ENCODE measurements at regions not wholly inside any gene's neighbourhood (a gene's known extent, or its start where the extent isn't known, plus 50 kb on each side); places are given as distances from the start of the nearest gene placed in this dataset.

- no peak for DNase-seq (ENCODE audit: low spot score)
- H3K9ac ChIP-seq (ENCODE audit: low read depth in 1 of 2, low read length in 2 of 2): no peak overlapping the region
- H3K27ac ChIP-seq (ENCODE audit: low read depth in 1 of 2, low read length in 2 of 2): no peak overlapping the region
- TF ChIP-seq JUND (IDR thresholded peaks at IDR 0.05) (no peak), FOXA2 (IDR thresholded peaks at IDR 0.05) (no peak), RXRA (IDR thresholded peaks at IDR 0.05) (no peak), GABPA (IDR thresholded peaks at IDR 0.05 in 1 of 2, conservative IDR thresholded peaks at IDR 0.05 in 1 of 2) (no peak), FOXA1 (IDR thresholded peaks at IDR 0.05) (no peak), YY1 (IDR thresholded peaks at IDR 0.05) (no peak), HNF4G (IDR thresholded peaks at IDR 0.05) (no peak), HNF4A (conservative IDR thresholded peaks at IDR 0.05) (no peak), MAX (IDR thresholded peaks at IDR 0.05) (no peak)
- no peaks in the 10 kb centered on the region for H3K36me3 ChIP-seq (ENCODE audit: control insufficient read depth in 4 of 4, insufficient read depth in 3 of 4, low read depth in 1 of 4, low read length in 3 of 4)
- 48% methylated on average over 2 of the region's 2 CpGs for WGBS
- H3K4me3 ChIP-seq (ENCODE audit: low read depth in 1 of 3, low read length in 3 of 3): no peak overlapping the region
- H3K4me1 ChIP-seq (ENCODE audit: control insufficient read depth in 4 of 4, insufficient read depth in 4 of 4, low read length in 3 of 4): no peaks in the 10 kb centered on the region
- H3K9me3 ChIP-seq (ENCODE audit: control insufficient read depth in 4 of 4, low read length in 3 of 4): peaks cover 0 to 4% (median 1%) of the 10 kb centered on the region in 4 donors
- H3K27me3 ChIP-seq (ENCODE audit: control insufficient read depth in 4 of 4, insufficient read depth in 4 of 4, low read length in 3 of 4): no peaks in the 10 kb centered on the region
These were observed 610.0 kb downstream of the MAT2B start for GRCh38 chr5:164115420-164115819.

- Histone ChIP-seq H3K4me3 (ENCODE audit: low read depth in 1 of 3, low read length in 3 of 3) (no peak overlapping the region), H3K9me3 (ENCODE audit: control insufficient read depth in 4 of 4, low read length in 3 of 4) (peaks cover 0 to 4% (median 1%) of the 10 kb centered on the region in 4 donors), H3K9ac (ENCODE audit: low read depth in 1 of 2, low read length in 2 of 2) (no peak overlapping the region), H3K36me3 (ENCODE audit: control insufficient read depth in 4 of 4, insufficient read depth in 3 of 4, low read depth in 1 of 4, low read length in 3 of 4) (no peaks in the 10 kb centered on the region), H3K27ac (ENCODE audit: low read depth in 1 of 2, low read length in 2 of 2) (no peak overlapping the region), H3K4me1 (ENCODE audit: control insufficient read depth in 4 of 4, insufficient read depth in 4 of 4, low read length in 3 of 4) (no peaks in the 10 kb centered on the region), H3K27me3 (ENCODE audit: control insufficient read depth in 4 of 4, insufficient read depth in 4 of 4, low read length in 3 of 4) (no peaks in the 10 kb centered on the region)
- WGBS: 62% methylated on average over 7 of the region's 7 CpGs
- no peak for TF ChIP-seq HNF4A (conservative IDR thresholded peaks at IDR 0.05)
- TF ChIP-seq CTCF (IDR thresholded peaks at IDR 0.05; ENCODE audit: low read depth, low read length, missing input control): no peak
- TF ChIP-seq ATF3 (IDR thresholded peaks at IDR 0.05): no peak
- TF ChIP-seq TAF1 (conservative IDR thresholded peaks at IDR 0.05): no peak
- no peak for TF ChIP-seq RXRA (IDR thresholded peaks at IDR 0.05)
- TF ChIP-seq GABPA (IDR thresholded peaks at IDR 0.05 in 1 of 2, conservative IDR thresholded peaks at IDR 0.05 in 1 of 2): no peak
- no peak for TF ChIP-seq YY1 (IDR thresholded peaks at IDR 0.05)
- no peak for TF ChIP-seq HNF4G (IDR thresholded peaks at IDR 0.05)
- TF ChIP-seq RAD21 (IDR thresholded peaks at IDR 0.05): no peak
- no peak for TF ChIP-seq MAX (IDR thresholded peaks at IDR 0.05)
- TF ChIP-seq NR2F2 (IDR thresholded peaks at IDR 0.05): no peak
- no peak for TF ChIP-seq JUND (IDR thresholded peaks at IDR 0.05)
- no peak for TF ChIP-seq ZBTB33 (IDR thresholded peaks at IDR 0.05)
- no peak for TF ChIP-seq EGR1 (IDR thresholded peaks at IDR 0.05; ENCODE audit: low read depth in 2 of 2)
- TF ChIP-seq FOXA2 (IDR thresholded peaks at IDR 0.05): no peak
- TF ChIP-seq REST (IDR thresholded peaks at IDR 0.05): no peak
- no peak for TF ChIP-seq FOXA1 (IDR thresholded peaks at IDR 0.05)
- no peak for DNase-seq (ENCODE audit: low spot score)
These were observed 614.5 kb downstream of the MAT2B start for GRCh38 chr5:164119806-164120447.

Data from liver (tissue), 8 donors.